HG03196 (cell line): ENCODE measurements at regions not wholly inside any gene's neighbourhood (a gene's known extent, or its start where the extent isn't known, plus 50 kb on each side); places are given as distances from the start of the nearest gene placed in this dataset.

Experiments
- ATAC-seq: cut with Tn5 transposase; IDR thresholded peaks from one replicate; pipeline ENCODE4 v1.9.1; 2021; ENCODE audit not compliant: unreplicated experiment

DNA sequence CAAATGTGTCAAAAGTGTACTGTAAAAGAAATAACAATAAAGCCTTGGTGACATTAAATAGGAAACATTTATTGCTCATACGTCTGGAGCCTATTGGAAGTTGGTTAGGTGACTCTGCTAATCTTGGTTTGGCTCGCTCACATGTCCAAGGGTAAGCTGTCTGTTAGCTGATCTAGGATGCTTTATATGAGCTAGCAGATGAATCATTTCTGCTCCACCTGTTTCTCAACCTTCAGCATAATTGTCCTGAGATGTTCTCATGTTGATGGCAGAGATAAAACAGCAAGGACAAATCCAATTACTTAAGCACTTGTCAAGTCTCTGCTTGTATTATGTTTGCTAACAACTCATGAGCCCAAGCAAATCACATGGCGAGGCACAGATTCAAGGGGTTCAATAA lies 56.0 kb upstream of the CD53 start:
- ATAC-seq = no peak

DNA sequence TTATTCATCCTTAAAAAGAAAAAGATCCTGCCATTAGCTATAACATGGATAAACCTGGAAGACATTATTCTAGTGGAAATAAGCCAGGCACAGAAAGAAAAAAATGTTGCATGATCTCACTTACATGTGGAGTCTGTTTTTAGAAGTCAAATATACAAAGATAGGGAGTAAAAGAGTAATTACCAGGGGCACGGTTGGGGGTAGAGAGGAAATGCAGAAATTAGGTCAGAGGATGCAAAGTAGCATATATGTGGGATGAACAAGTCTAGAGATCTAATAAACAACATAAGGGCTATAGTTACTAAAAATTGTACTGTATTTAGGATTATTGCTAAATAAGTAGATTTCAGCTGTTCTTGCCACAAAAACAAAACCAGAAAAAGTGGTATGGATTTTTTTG lies 61.4 kb upstream of the CD53 start:
- no peak for ATAC-seq

DNA sequence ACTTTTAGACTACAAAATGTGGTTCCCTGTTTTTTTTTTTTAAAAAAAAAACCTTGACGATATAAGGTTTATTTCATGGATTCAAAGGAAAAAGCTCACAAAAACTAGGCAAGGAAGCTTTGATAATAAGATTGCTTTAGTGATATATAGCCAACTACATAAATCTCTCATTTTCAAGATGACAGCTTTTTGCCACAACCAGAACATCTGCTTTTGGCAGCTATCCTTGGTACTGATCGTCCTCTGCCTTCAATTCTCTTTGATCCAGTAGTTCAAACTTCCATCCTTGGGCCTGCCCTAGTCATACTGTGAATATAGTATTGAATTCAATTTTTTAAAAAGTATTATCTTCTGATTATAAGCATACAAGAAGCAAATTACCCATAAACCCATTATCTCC lies 72.9 kb upstream of the CD53 start:
- no peak for ATAC-seq

DNA sequence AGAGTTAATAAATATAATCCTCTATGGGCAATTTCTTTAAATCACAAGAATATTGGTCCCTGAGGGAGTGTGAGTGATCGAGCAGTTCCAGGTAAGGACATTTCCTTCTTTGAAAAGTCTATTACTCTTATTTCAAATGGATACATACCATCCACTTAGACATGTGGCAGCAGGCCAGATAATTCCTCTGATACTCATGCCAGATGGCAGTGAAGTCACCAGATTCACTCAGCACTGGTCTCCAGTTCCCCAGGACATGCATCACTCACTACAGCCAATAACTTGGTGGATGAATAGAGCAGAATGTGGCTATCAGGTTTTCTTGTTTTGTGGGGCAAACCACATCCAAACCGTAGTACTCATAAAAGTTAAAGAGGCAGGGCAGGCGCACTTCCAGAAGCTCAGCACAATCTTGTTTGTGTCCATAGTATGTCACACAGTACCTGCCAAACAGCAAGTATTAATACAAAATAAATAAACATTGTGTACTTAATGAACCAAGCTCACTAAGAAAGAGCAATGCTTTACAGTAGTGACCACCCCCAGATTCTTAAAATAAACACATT lies 74.2 kb upstream of the CD53 start:
- no peak for ATAC-seq

DNA sequence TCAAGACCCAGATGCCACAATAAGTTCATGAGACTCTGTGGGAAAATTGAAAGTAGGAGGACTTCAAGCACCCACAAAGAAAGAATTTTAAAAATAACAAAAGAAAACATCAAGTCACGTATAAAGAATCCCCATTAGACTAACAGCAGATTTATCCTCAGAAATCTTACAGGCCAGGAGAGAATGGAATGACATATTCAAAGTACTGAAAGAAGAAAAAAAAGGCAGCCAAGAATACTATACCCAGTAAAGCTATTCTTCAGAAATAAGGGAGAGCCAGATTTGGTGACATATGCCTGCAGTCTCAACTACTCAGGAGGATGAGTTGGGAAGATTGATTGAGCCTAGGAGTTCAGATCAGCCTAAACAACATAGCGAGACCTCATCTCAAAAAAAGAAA lies 84.3 kb upstream of the CD53 start:
- no peak for ATAC-seq

DNA sequence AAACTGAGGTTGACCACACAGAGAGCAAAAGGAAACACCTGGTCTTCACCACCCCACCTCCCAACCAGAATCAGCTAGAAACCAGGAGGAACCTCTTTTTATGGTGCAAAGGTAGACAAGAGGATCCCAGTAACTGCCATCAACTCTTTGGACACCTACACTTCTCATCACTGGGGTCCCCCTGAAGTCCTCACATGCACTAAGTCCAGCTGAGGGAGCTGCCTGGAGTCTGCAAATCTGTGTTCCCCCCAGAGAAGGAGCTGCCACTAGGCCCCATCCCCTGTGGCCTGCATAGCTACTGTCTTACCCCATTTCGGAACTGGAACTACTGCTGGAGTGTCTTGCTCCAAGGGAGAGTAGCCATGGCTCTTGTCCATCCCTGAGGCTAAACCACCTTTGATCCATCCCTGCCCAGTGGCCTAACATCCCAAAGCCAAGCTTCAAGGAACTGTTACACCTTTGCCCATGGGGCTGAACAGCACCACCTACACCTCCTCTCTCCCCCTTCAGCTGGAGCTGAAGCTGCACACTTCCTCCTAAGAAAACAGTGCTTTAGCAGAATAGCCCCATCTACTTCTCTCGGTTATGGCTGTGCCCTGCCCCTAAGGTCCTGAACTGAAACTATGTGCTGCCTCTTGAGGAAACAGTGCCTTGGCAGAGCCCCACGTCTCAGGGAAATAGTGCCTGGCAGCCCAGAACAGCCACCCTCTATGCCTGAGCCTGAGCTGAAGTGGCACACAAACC lies 85.4 kb upstream of the CD53 start:
- ATAC-seq = peak; percentile 69

DNA sequence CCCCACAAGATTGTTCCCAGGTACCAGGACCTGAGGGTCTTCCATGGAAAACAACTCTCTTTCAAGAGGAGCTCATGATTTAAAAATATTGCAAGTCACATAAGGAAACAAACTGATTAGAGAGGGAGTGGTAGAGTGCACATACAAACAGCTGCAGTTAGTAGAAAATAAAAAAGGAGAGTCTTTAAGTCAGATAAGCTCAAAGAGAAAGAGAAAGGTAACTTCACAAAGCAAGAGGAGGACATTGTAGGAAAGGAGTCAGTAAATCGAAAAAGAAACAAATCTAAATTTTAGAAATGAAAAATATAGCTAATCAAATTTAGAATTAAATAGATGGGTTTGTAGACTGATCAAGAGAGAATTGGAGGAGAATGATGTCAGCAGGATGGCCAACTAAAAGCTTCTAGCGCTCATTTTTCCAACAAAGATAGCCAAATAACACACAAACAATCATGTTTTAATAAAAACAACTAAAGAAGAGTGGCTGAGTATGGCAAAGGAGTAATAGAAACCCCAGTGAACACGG lies 86.1 kb upstream of the CD53 start:
- no peak for ATAC-seq

DNA sequence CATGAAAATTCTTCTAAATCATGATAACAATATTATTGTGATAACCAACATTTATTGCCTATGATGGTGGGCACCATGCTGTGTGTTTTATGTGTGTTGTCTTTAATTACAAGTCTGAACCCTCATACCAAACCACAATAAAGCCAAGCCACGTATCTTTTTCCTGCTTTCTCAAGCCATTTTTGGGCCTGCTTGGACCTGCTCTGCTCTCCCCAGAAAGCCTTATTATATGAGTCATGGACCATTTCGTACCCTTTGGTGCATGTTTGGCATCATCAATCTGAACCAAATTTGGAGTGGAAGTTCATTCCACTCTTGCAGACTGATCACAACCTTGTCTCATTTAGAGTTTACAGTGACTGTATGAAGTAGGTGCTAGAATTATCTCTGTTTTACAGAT lies 87.3 kb upstream of the CD53 start:
- no peak for ATAC-seq

DNA sequence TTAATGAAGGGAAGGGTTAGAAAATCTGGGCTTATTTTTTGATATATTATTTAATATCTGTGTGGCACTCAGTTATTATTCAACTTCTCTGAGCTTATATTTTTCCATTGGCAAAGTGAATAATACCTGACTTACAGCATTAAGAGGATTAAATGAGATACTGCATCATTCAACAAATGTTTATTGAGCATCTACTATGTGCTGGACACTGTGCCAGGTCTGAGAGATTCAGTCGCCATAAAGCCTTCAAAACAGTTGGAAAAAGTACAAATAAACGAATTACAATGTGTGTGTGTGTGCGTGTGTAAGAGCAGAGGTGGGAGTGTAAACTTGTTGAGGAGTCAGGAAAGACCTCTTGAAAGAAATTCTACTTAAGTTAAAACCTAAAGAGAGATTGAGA lies 87.9 kb upstream of the CD53 start:
- no peak for ATAC-seq

DNA sequence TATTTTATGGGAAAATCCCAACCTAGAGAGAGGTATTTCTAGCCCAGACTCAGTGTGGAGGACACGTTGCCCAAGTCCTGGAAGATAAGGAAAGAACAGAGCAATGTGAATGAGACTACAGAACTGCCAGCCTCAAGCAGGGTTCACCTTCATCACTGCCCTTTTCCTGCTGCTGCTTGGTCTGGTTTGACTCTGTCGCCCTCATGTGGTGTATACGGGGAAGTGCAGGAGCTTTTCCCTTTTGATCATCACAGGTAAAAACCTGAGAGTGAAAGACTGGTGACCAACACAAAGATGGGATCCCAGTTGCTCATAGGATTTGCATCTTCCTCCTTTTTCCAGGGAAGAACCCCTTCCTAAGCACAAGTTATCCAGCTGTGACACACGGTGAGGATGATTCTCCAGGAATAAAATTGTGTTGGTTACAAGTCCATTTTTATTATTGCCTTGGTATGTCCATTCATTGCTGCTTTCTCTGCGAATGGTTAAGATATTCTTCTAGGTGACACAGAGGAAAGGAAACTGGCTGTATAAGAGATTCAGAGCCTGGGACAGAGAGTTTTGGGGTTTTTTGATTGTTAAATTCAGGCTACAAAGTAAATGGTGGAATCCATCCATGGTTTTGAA lies 89.5 kb upstream of the CD53 start:
- ATAC-seq = no peak

DNA sequence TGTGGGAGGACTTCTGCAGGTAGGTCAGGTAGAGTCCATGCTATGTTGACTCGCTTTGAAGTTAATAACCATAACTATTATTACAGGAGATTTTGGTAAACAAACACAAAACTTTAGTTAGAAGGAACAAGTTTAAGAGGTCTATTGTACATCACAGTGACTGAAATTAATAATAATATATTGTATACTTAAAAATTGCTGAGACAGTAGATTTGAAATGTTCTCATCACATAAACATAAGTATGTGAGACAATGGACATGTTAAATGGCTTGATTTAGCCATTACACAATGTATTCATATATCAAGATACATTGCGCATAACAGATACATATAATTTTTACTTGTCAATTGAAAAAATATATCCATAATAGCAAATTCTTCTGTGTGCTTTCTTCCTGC lies 91.4 kb upstream of the CD53 start:
- ATAC-seq = no peak

DNA sequence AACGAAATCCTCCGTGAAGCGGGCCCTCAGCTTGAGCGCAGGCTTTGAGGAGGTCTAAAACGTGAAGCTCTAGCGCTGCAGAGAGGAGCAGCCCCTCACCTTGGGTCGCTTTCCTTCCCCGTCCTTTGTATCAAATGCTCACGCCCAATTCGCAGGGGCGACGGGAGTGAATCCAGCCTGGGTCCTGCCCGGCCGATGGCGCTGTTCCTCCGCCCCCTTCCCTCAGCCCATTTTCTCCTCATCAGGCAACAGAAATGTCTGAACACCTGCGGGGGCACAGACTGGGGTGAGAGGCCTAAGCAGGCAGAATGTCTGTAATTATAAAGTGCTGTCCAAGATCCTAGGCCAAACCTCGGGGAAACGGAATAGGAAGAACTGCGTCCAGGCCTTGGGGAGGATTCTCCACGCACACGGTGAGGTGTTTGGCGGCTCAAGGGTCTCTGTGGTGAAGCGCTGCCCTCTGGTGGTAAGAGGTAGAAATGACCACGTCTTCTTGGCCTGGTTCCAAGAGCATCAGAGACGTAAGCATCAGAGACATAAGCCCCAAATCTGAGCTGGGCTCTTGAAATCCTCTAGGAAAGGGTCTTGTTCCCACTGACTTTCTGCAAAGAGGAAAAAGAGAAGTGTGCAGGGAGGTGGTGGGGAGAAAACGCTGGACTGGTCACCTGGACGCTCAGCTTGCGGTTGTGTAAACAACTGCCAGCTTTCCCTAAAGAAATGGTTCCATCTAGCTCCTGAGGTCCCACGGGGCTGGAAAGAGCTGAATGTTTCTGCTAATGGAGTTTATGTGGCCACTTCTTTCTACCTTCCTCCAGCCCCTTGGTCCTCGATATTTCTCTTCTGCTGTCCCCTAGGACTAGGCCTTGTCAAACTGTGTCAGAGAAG lies 92.1 kb upstream of the CD53 start:
- no peak for ATAC-seq

DNA sequence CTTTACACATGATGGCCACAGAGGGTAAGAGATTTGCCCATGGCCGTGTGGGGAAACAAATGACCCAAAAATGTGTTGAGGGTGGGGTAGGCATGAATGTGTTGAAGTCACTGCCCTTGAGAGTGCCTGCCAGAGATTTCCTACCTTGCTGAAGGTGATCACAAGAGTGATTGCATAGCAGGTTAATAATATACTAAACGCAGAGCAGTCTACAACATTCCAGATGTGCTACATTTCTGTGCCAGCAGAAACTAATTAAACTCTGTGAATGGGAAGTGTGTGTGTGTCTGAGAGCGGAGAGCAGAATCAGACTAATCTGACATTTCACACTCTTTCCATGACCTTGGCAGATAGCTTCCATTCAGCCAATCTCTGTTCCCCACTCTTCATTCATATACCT lies 93.3 kb upstream of the CD53 start:
- ATAC-seq = no peak

DNA sequence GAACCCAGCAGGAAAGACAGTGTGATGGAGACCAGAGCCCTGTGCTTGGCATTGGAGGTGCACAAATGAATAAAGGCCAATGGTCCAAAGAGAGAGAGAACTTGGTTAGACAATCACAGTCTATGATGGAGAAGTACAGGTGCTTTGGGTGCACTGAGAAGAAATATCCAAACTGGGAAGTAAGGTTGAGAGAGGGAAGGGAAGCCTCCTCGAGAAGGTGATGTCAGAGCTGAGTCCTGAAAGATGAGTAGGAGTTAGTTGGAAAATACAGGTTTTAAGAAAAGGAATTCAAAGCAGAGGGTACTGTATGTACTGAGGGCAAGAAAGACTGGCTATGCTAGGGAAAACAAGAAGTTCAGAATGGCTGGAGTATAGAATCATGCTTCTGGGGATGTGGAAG lies 94.1 kb upstream of the CD53 start:
- no peak for ATAC-seq

DNA sequence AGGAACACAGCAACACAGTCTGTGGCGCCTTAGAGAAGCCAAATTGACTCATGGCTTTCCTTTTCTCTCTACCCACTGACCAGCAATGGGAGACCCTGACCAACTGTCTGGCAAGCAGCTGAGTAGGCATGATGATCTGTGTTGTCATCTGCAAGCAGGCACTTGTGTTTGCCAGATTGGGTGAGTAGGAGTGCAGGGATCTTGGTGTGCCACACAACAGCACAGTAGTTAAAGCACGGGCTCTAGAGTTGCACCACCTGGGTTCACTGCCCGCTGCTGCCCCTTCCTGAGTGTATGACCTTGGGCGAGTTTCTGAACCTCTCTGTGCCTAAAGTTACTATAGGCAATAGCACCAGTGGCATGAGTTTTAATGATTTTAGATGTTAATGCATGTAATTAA lies 95.7 kb upstream of the CD53 start:
- no peak for ATAC-seq

DNA sequence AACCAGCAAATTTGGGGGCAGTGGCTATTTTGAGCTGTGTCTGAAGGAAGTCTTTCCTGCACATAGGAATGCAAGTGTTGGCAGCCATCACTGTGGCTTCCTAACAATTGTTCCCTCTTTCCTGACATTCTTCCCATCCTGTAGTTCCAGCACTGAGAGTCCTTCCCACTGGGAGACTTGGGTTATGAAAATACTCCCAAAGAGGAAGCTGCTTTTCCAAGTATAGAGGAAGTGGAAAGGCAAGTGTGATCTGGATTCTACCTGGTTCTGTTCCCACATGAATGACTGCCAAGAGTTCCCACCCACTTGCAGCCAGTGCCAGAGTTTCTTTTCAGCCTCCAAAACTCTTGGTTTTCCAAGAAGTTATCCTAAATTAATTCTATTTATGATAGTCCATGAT lies 98.5 kb upstream of the CD53 start:
- no peak for ATAC-seq

DNA sequence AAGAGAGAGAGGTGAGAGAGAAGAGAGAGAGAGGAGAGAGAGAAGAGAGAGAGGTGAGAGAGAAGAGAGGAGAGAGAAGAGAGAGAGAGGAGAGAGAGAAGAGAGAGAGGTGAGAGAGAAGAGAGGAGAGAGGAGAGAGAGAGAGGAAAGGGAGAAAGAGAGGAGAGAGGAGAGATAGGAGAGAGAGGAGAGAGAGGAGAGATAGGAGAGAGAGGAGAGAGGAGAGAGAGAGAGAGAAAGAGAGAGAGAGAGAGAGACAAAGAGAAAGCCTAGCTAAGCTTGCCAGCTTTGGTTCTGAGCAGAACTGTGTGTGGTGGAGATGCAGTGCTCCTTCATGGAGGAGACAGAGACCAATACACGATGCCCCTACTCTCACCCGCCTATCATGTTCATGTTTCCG lies 99.1 kb upstream of the KCNA3 start:
- no peak for ATAC-seq

DNA sequence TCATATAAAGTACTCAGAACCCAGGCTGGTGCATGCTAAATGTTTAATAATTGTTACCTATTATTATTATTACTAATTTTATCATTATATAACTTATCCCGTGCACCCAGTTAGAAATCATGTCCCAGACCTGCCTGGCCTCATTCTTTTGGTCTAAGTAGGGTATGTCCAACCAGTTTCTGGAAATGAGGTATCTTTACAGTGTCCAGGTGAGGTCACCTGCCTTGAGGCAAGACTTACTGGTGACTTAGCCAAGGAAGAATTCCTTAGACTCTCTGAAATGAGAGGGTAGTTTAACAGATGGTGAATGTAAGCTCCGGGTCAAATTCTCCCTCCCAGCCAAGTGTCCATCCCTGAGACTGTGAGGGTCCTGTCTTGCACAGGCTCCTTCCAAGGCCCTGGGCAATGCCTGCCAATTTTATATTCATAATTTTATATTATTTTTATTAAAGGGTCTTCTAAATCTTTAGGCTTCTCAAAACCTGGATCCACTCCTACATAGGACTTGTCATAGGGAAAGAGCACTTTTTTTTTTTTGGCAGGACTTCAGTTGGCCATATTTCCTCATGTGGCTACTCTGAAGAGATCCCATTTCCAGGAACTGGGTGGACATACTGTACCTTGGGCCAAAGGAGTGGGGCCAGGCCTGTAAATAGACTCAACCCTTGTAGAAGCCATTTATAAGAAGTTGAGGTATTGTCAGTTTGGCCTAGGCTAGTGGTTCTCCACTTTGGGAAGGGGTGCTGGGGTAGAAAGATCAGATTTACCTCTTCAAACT lies 96.7 kb upstream of the KCNA3 start:
- ATAC-seq = no peak

DNA sequence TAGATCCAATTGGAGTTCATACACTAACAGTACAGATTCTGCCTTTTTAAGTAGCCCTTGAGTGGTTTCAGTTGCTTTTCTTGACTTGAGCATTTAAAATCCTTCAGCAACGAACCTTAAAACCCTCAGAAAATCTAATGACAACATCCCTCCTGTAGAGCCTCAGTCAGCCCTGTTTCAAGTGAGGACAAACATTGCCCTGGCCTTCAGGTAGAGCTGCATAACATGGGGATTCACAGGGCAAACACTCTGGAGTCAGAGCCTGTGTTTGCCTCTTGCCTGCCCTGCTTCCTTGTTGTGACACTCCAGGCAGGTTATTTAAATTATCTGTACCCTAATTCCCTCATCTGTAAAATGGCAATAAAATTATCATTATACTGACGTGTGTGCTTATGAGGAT lies 96.1 kb upstream of the KCNA3 start:
- no peak for ATAC-seq

DNA sequence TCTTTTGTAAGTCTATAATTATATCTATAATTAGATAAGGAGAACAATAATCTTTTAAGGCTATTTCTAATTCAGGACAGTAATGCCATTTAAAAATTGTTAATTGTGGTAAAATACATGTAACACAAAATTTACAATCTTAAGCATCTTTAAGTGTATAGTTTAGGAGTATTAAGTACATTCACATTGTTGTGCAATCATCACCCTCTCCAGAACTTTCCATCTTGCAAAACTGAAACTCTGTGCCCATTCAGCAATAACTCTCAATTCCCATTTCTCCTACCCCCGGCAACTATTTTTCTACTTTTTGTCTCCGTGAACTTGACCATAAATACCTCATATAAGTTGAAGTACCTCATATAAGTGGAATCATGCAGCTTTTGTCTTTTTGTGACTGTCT lies 93.9 kb upstream of the KCNA3 start:
- ATAC-seq = no peak

DNA sequence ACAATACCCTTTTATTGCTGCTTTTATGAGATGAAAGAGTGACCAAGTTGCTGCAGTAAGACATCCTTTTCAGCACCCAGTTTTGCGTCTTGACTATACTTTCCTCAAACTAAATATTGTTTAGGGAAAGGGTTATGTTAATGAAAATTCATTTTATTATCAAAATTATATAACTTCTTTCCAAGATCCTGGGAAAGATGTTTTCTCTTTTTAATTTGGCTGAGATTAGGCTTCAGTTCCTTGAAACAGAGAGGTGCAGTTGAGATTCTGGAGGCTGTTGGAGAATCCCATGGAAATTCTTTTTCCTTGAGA lies 91.6 kb upstream of the KCNA3 start:
- ATAC-seq = no peak
